Fibroblast of gingiva (primary cell): ENCODE measurements at regions not wholly inside any gene's neighbourhood (a gene's known extent, or its start where the extent isn't known, plus 50 kb on each side); places are given as distances from the start of the nearest gene placed in this dataset.

Experiments
- DNase-seq: peaks from one replicate; pipeline ENCODE4 v3.0.0-alpha.2; 2011; ENCODE audit warnings: low read depth

GRCh38 chr16:73448970-73449369 lies 401.0 kb upstream of the ZFHX3 start:
- no peak for DNase-seq

- no peak for DNase-seq
Measured at GRCh38 chr16:73447846-73448245, 399.9 kb upstream of the ZFHX3 start.

- no peak for DNase-seq
Measured at GRCh38 chr16:73434621-73435020, 386.7 kb upstream of the ZFHX3 start.

- DNase-seq = no peak
Measured at GRCh38 chr16:73433731-73434307, 385.9 kb upstream of the ZFHX3 start.

GRCh38 chr16:73432850-73433730 lies 385.2 kb upstream of the ZFHX3 start:
- no peak for DNase-seq

- DNase-seq = no peak
Measured at GRCh38 chr16:73430138-73430537, 382.2 kb upstream of the ZFHX3 start.

GRCh38 chr16:73428121-73428520 lies 380.2 kb upstream of the ZFHX3 start:
- DNase-seq = no peak

GRCh38 chr16:73427164-73427563 lies 379.2 kb upstream of the ZFHX3 start:
- DNase-seq = no peak

- DNase-seq = peak; percentile 3
Measured at GRCh38 chr16:73426433-73427160, 378.7 kb upstream of the ZFHX3 start.

GRCh38 chr16:73420676-73421075 lies 372.7 kb upstream of the ZFHX3 start:
- DNase-seq = no peak

GRCh38 chr16:73420244-73420643 lies 372.3 kb upstream of the ZFHX3 start:
- no peak for DNase-seq

- DNase-seq = peak; percentile 53
Measured at GRCh38 chr16:73418691-73419090, 370.8 kb upstream of the ZFHX3 start.

GRCh38 chr16:73418051-73418450 lies 370.1 kb upstream of the ZFHX3 start:
- DNase-seq = no peak

GRCh38 chr16:73415286-73415685 lies 367.4 kb upstream of the ZFHX3 start:
- no peak for DNase-seq

GRCh38 chr16:73414638-73415037 lies 366.7 kb upstream of the ZFHX3 start:
- no peak for DNase-seq

- no peak for DNase-seq
Measured at GRCh38 chr16:73413830-73414190, 365.9 kb upstream of the ZFHX3 start.

- DNase-seq = no peak
Measured at GRCh38 chr16:73413091-73413829, 365.3 kb upstream of the ZFHX3 start.

- DNase-seq = no peak
Measured at GRCh38 chr16:73412416-73412815, 364.5 kb upstream of the ZFHX3 start.

GRCh38 chr16:73408716-73409115 lies 360.8 kb upstream of the ZFHX3 start:
- no peak for DNase-seq

- DNase-seq = no peak
Measured at GRCh38 chr16:73408311-73408710, 360.4 kb upstream of the ZFHX3 start.

- peak; percentile 38 for DNase-seq
Measured at GRCh38 chr16:73405851-73406250, 357.9 kb upstream of the ZFHX3 start.

- DNase-seq = no peak
Measured at GRCh38 chr16:73404001-73404400, 356.1 kb upstream of the ZFHX3 start.
